GM23338 (cell line): ENCODE measurements at regions not wholly inside any gene's neighbourhood (a gene's known extent, or its start where the extent isn't known, plus 50 kb on each side); places are given as distances from the start of the nearest gene placed in this dataset.
A peak's percentile ranks its signal among the peaks of the same experiment; 100 is the strongest.

Experiments used
- ATAC-seq: fragments of 200-7000 bp; cut with Tn5 transposase; 3 replicates; pipeline ENCODE4 v1.9.1; 2020
- DNase-seq: peaks from one replicate; pipeline ENCODE4 v3.0.0-alpha.2; 2015; ENCODE audit warnings: low spot score
- H2AFZ ChIP-seq: fragments of 200-600 bp; sonication (generic); 2 replicates; pipeline ENCODE4 v1.8.0; 2016; ENCODE audit warnings: antibody characterized with exemption, mild to moderate bottlenecking, moderate library complexity
- H3F3A ChIP-seq: fragments of 200-600 bp; sonication (generic); replicated peaks from 2 replicates; pipeline ENCODE4 v1.8.0; 2017; ENCODE audit warnings: antibody characterized with exemption, mixed run types, low read depth
- H3K27ac ChIP-seq: fragments of 200-600 bp; sonication (generic); 2 replicates; pipeline ENCODE4 v1.6.1; 2016; ENCODE audit warnings: low read depth
- H3K27me3 ChIP-seq: fragments of 200-600 bp; sonication (generic); 2 replicates; pipeline ENCODE4 v1.8.0; 2016; ENCODE audit warnings: mild to moderate bottlenecking, mixed run types, moderate library complexity; ENCODE audit not compliant: insufficient read depth
- H3K36me3 ChIP-seq: fragments of 200-600 bp; sonication (generic); 2 replicates; pipeline ENCODE4 v1.8.0; 2016; ENCODE audit warnings: mild to moderate bottlenecking; ENCODE audit not compliant: insufficient read depth
- H3K4me1 ChIP-seq: fragments of 200-600 bp; sonication (generic); 2 replicates; pipeline ENCODE4 v1.8.0; 2016; ENCODE audit warnings: mild to moderate bottlenecking, moderate library complexity; ENCODE audit not compliant: insufficient read depth
- H3K4me2 ChIP-seq: fragments of 200-600 bp; sonication (generic); 2 replicates; pipeline ENCODE4 v1.7.1; 2017; ENCODE audit warnings: mixed run types
- H3K4me3 ChIP-seq: fragments of 200-600 bp; sonication (generic); 2 replicates; pipeline ENCODE4 v1.6.1; 2016; ENCODE audit warnings: mixed run types
- H3K79me2 ChIP-seq: fragments of 200-600 bp; sonication (generic); replicated peaks from 2 replicates; pipeline ENCODE4 v1.8.0; 2017; ENCODE audit warnings: mild to moderate bottlenecking; ENCODE audit not compliant: insufficient read depth
- H3K9me2 ChIP-seq: fragments of 200-600 bp; sonication (generic); 2 replicates; pipeline ENCODE4 v1.8.0; 2017; ENCODE audit not compliant: insufficient read depth
- H4K20me1 ChIP-seq: fragments of 200-600 bp; sonication (generic); replicated peaks from 2 replicates; pipeline ENCODE4 v1.8.0; 2017; ENCODE audit warnings: mild to moderate bottlenecking; ENCODE audit not compliant: insufficient read depth
- H3K27ac Mint-ChIP-seq: 2 replicates; pipeline ENCODE4 v1.8.0; 2020; ENCODE audit warnings: inconsistent platforms, mild to moderate bottlenecking, moderate library complexity, mixed read lengths
- H3K27me3 Mint-ChIP-seq: 3 replicates; pipeline ENCODE4 v1.8.0; 2022; ENCODE audit warnings: low read depth, mild to moderate bottlenecking, moderate library complexity, mixed read lengths, inconsistent platforms; ENCODE audit not compliant: insufficient read depth, poor library complexity
- H3K36me3 Mint-ChIP-seq: 3 replicates; pipeline ENCODE4 v1.8.0; 2021; ENCODE audit warnings: low read depth, mild to moderate bottlenecking, inconsistent platforms, moderate library complexity, mixed read lengths
- H3K4me1 Mint-ChIP-seq: 3 replicates; pipeline ENCODE4 v1.8.0; 2020; ENCODE audit warnings: mild to moderate bottlenecking, inconsistent platforms, mixed read lengths
- H3K4me3 Mint-ChIP-seq: 3 replicates; pipeline ENCODE4 v1.8.0; 2021; ENCODE audit warnings: moderate library complexity, mild to moderate bottlenecking, inconsistent platforms, mixed read lengths
- H3K9me3 Mint-ChIP-seq: 3 replicates; pipeline ENCODE4 v1.8.0; 2020; ENCODE audit warnings: moderate library complexity, mild to moderate bottlenecking, inconsistent platforms, mixed read lengths
- CREB1 ChIP-seq: fragments of 250-450 bp; sonication (Bioruptor Pico); IDR thresholded peaks from 2 replicates; pipeline ENCODE4 v1.5.0; 2020; ENCODE audit warnings: low read depth, mild to moderate bottlenecking, moderate library complexity
- ETS1 ChIP-seq: IDR thresholded peaks from 2 replicates; pipeline ENCODE4 v1.6.1; 2016; ENCODE audit warnings: antibody characterized with exemption
- EZH2 ChIP-seq: fragments of 200-600 bp; sonication (generic); IDR thresholded peaks from one replicate; pipeline ENCODE4 v1.8.0; 2017; ENCODE audit warnings: antibody characterized with exemption, mild to moderate bottlenecking, low read depth; ENCODE audit not compliant: unreplicated experiment
- EZH2phosphoT487 ChIP-seq: fragments of 200-600 bp; sonication (generic); IDR thresholded peaks from one replicate; pipeline ENCODE4 v1.8.1; 2018; ENCODE audit warnings: antibody characterized with exemption; ENCODE audit not compliant: unreplicated experiment
- JUNB ChIP-seq: IDR thresholded peaks from one replicate; pipeline ENCODE4 v1.6.1; 2016; ENCODE audit warnings: antibody characterized with exemption; ENCODE audit not compliant: unreplicated experiment
- NANOG ChIP-seq: IDR thresholded peaks from 2 replicates; pipeline ENCODE4 v1.6.1; 2016; ENCODE audit warnings: antibody characterized with exemption, borderline replicate concordance
- POLR2AphosphoS5 ChIP-seq: IDR thresholded peaks from 2 replicates; pipeline ENCODE4 v1.6.1; 2016; ENCODE audit warnings: antibody characterized with exemption, low read depth
- REST ChIP-seq: IDR thresholded peaks from one replicate; pipeline ENCODE4 v1.6.1; 2018; ENCODE audit warnings: antibody characterized with exemption; ENCODE audit not compliant: unreplicated experiment
- STAT1 ChIP-seq: IDR thresholded peaks from one replicate; pipeline ENCODE4 v1.6.1; 2016; ENCODE audit warnings: antibody characterized with exemption; ENCODE audit not compliant: unreplicated experiment
- ZNF114 ChIP-seq: fragments of 250-450 bp; sonication (Bioruptor Pico); IDR thresholded peaks from 2 replicates; pipeline ENCODE4 v1.5.0; 2020; ENCODE audit warnings: mild to moderate bottlenecking, moderate library complexity
- ZNF331 ChIP-seq: fragments of 250-450 bp; sonication (Bioruptor Pico); IDR thresholded peaks from 2 replicates; pipeline ENCODE4 v1.5.0; 2020; ENCODE audit warnings: low read depth, mild to moderate bottlenecking, moderate library complexity
- ZNF462 ChIP-seq: fragments of 250-450 bp; sonication (Bioruptor Pico); IDR thresholded peaks from 2 replicates; pipeline ENCODE4 v1.5.0; 2020; ENCODE audit warnings: mild to moderate bottlenecking, moderate library complexity
- TF ChIP-seq, protein P1 (sequence below), 2 experiments: fragments of 200-600 bp in 1 of 2; sonication (generic) in 1 of 2; conservative IDR thresholded peaks; 2 replicates each; pipeline versions ENCODE4 v1.5.1 to v1.6.1; 2016 to 2017; ENCODE audit warnings: antibody characterized with exemption in 2 of 2, low read depth in 2 of 2, mild to moderate bottlenecking in 2 of 2, moderate library complexity in 1 of 2

- no peaks in the 10 kb centered on the region for H4K20me1 ChIP-seq
- no peaks in the 10 kb centered on the region for H3K79me2 ChIP-seq
- no peak overlapping the region for H3K4me3 Mint-ChIP-seq
- H3K27ac ChIP-seq, result no peak overlapping the region
- 0 out of 3 replicates have a peak, but pooled peaks cover 2% of the 10 kb centered on the region for H3K4me1 Mint-ChIP-seq
- no peaks in the 10 kb centered on the region for H3K36me3 Mint-ChIP-seq
- no peaks in the 10 kb centered on the region; the same call in 2 of the 3 replicates for H3K9me3 Mint-ChIP-seq
- peak overlapping the region; percentile 83 for H2AFZ ChIP-seq
- H3F3A ChIP-seq, result no peaks in the 10 kb centered on the region
- H3K27ac Mint-ChIP-seq, result no peak overlapping the region
- no peaks in the 10 kb centered on the region for H3K36me3 ChIP-seq
- H3K9me2 ChIP-seq, result no peaks in the 10 kb centered on the region
- no peaks in the 10 kb centered on the region for H3K27me3 Mint-ChIP-seq
- TF ChIP-seq NANOG, result no peak
- no peak for TF ChIP-seq ZNF462 (CRISPR knock-in tag)
- TF ChIP-seq CREB1, result no peak
- TF ChIP-seq ZNF331 (CRISPR knock-in tag), result no peak
- TF ChIP-seq ETS1, result no peak
- TF ChIP-seq JUNB, result no peak
- no peak for TF ChIP-seq EZH2phosphoT487
- TF ChIP-seq, protein P1, sequence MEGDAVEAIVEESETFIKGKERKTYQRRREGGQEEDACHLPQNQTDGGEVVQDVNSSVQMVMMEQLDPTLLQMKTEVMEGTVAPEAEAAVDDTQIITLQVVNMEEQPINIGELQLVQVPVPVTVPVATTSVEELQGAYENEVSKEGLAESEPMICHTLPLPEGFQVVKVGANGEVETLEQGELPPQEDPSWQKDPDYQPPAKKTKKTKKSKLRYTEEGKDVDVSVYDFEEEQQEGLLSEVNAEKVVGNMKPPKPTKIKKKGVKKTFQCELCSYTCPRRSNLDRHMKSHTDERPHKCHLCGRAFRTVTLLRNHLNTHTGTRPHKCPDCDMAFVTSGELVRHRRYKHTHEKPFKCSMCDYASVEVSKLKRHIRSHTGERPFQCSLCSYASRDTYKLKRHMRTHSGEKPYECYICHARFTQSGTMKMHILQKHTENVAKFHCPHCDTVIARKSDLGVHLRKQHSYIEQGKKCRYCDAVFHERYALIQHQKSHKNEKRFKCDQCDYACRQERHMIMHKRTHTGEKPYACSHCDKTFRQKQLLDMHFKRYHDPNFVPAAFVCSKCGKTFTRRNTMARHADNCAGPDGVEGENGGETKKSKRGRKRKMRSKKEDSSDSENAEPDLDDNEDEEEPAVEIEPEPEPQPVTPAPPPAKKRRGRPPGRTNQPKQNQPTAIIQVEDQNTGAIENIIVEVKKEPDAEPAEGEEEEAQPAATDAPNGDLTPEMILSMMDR (conservative IDR thresholded peaks at IDR 0.05; ENCODE audit: low read depth in 2 of 2), result no peak
- no peak for TF ChIP-seq STAT1
- no peak for TF ChIP-seq REST
- no peak for TF ChIP-seq POLR2AphosphoS5
- TF ChIP-seq ZNF114, result no peak
- TF ChIP-seq EZH2, result no peak
- DNase-seq, result no peak
- no peak for ATAC-seq
- H3K4me3 ChIP-seq, result no peak overlapping the region
- H3K4me2 ChIP-seq, result no peak overlapping the region
- no peaks in the 10 kb centered on the region for H3K4me1 ChIP-seq
- no peaks in the 10 kb centered on the region for H3K27me3 ChIP-seq
Observed at GRCh38 chr3:190746531-190746930, 116.0 kb downstream of the GMNC start.
